ENCODE measurements at regions not wholly inside any gene's neighbourhood (a gene's known extent, or its start where the extent isn't known, plus 50 kb on each side); places are given as distances from the start of the nearest gene placed in this dataset.
"Not testable (repeated sequence)": the region's sequence is repeated elsewhere in the genome, so short reads cannot be mapped to it uniquely, and the experiment has no call there.

DNA sequence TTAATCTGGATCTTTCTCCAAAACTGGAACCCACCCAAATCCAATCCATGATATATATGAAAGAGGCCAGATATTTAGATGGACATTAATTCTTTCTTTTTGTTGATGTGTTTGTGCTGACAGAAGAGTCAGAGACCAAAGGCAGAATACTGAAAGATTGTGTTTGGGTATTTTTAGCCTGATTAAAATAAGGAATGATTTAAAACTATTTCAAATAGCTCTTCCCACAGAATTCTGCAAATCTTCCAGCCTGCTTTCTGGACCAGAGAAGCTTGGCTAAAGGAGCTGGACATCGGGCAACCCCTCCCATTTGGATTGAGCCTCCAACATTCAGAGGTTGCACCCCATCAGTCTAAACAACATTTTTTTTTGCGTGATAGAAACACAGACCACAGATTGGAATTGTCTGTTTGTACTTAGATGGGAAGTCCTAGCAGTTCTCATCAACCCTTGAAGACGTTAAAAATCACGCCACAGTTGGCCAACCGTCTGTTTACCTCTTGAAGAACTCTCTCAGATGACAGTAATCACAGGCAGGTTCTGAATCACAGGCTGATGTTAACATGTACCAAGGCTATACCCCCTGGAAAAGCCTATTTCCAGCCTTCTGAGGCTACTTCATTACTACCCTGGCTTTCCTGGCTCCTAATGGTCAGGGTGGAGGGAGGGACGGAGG is 155.2 kb upstream of the NRP1 start:
- FAIRE-seq: no peak
- TF ChIP-seq POLR2AphosphoS5 (IDR thresholded peaks at IDR 0.05; ENCODE audit: low read depth, low read length): no peak
- TF ChIP-seq POLR2A (IDR thresholded peaks at IDR 0.05; ENCODE audit: low read depth, low read length): no peak
- TF ChIP-seq TAF1 (IDR thresholded peaks at IDR 0.05; ENCODE audit: borderline replicate concordance, low read depth, low read length): no peak
- DNase-seq (ENCODE audit: insufficient read length): no peak

DNA sequence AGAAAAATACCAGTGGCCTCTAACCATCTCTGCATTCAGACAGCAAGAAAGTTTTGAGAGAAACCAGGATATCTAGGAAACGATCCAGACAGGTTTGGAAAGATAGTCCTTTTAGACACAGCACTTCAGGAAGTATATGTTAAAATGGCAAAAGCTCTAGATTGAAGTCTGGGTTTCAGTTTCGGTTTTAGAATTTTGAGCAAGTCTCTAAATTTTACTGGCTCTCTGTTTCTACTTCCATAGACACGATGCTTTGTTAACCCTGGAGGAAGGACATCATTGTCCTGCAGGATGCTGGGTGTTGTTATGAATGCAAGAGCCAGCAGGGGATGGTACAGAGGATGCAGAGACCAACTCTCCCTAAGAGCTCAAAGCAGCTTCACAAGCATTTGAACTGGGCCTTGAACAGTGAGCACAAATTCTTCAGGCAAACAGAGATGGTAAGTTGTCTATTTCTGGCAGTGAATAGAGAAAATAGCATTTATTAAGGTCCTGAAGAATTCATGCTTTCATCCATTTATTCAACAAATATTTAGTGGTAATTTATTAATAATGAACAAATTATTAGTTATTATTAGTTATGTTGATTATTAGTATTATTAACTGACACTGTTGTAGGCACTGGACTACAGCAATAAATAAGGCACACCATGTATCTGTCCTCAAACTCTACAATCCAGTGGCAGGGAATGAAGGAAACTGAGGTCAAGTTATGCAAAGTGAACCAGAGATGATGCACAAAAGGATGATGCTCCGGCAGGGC is 152.7 kb upstream of the NRP1 start:
- TF ChIP-seq POLR2AphosphoS5 (IDR thresholded peaks at IDR 0.05; ENCODE audit: low read depth, low read length) (no peak), POLR2A (IDR thresholded peaks at IDR 0.05; ENCODE audit: low read depth, low read length) (no peak), TAF1 (IDR thresholded peaks at IDR 0.05; ENCODE audit: borderline replicate concordance, low read depth, low read length) (no peak)
- FAIRE-seq (no peak), DNase-seq (ENCODE audit: insufficient read length) (no peak)

GRCh38 chr10:33485276-33485675 is 150.8 kb upstream of the NRP1 start:
- no peak for DNase-seq (ENCODE audit: insufficient read length)
- no peak for FAIRE-seq
- TF ChIP-seq POLR2AphosphoS5 (IDR thresholded peaks at IDR 0.05; ENCODE audit: low read depth, low read length) (no peak), TAF1 (IDR thresholded peaks at IDR 0.05; ENCODE audit: borderline replicate concordance, low read depth, low read length) (no peak), POLR2A (IDR thresholded peaks at IDR 0.05; ENCODE audit: low read depth, low read length) (no peak)

- TF ChIP-seq POLR2A (IDR thresholded peaks at IDR 0.05; ENCODE audit: low read depth, low read length): no peak
- TF ChIP-seq POLR2AphosphoS5 (IDR thresholded peaks at IDR 0.05; ENCODE audit: low read depth, low read length): no peak
- TF ChIP-seq TAF1 (IDR thresholded peaks at IDR 0.05; ENCODE audit: borderline replicate concordance, low read depth, low read length): no peak
- FAIRE-seq (no peak), DNase-seq (ENCODE audit: insufficient read length) (no peak)
Measured at GRCh38 chr10:33484787-33485186, 150.3 kb upstream of the NRP1 start.

GRCh38 chr10:33483816-33484190 is 149.3 kb upstream of the NRP1 start:
- FAIRE-seq (no peak), DNase-seq (ENCODE audit: insufficient read length) (no peak)
- TF ChIP-seq POLR2AphosphoS5 (IDR thresholded peaks at IDR 0.05; ENCODE audit: low read depth, low read length) (no peak), POLR2A (IDR thresholded peaks at IDR 0.05; ENCODE audit: low read depth, low read length) (no peak), TAF1 (IDR thresholded peaks at IDR 0.05; ENCODE audit: borderline replicate concordance, low read depth, low read length) (no peak)

DNA sequence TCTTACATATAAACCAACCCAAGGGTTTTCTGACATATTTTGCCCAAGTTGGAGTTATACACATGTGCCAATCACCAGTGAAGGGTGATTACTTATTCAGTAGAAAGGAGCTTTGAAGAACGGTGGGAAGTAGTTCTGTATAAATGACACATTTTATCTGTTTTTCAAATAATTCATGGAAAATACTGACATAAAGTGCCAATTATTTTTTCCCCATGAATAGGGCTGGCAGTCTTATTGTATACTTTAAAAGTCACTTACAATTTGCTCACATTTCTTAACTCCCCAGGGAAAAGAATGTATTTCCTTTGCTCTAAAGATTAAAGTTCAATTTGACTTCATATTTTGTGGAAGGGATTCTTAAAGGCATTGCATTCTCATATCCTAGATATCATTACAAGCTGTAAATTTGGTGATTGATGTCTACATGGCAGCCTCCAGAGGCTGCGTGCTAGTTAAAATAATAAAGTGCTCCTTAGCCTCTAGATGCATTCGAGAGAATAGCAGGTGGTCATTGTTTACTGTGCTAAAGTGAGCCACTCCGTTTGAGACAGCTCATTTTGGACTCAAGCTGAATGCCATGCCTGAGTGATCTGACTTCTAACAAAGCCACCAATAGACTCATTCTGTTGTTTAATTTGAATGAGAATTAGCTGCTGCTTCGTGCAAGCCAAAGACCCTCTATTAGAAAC is 148.8 kb upstream of the NRP1 start:
- FAIRE-seq: no peak
- TF ChIP-seq TAF1 (IDR thresholded peaks at IDR 0.05; ENCODE audit: borderline replicate concordance, low read depth, low read length) (no peak), POLR2AphosphoS5 (IDR thresholded peaks at IDR 0.05; ENCODE audit: low read depth, low read length) (no peak), POLR2A (IDR thresholded peaks at IDR 0.05; ENCODE audit: low read depth, low read length) (no peak)
- no peak for DNase-seq (ENCODE audit: insufficient read length)

GRCh38 chr10:33482486-33482885 is 148.0 kb upstream of the NRP1 start:
- no peak for TF ChIP-seq POLR2A (IDR thresholded peaks at IDR 0.05; ENCODE audit: low read depth, low read length)
- no peak for TF ChIP-seq TAF1 (IDR thresholded peaks at IDR 0.05; ENCODE audit: borderline replicate concordance, low read depth, low read length)
- no peak for TF ChIP-seq POLR2AphosphoS5 (IDR thresholded peaks at IDR 0.05; ENCODE audit: low read depth, low read length)
- DNase-seq (ENCODE audit: insufficient read length) (no peak), FAIRE-seq (no peak)

- no peak for TF ChIP-seq POLR2A (IDR thresholded peaks at IDR 0.05; ENCODE audit: low read depth, low read length)
- no peak for TF ChIP-seq TAF1 (IDR thresholded peaks at IDR 0.05; ENCODE audit: borderline replicate concordance, low read depth, low read length)
- TF ChIP-seq POLR2AphosphoS5 (IDR thresholded peaks at IDR 0.05; ENCODE audit: low read depth, low read length): no peak
- DNase-seq (ENCODE audit: insufficient read length) (no peak), FAIRE-seq (no peak)
Measured at GRCh38 chr10:33481184-33481583, 146.7 kb upstream of the NRP1 start.

- not testable (repeated sequence) for DNase-seq (ENCODE audit: insufficient read length); FAIRE-seq
Measured at GRCh38 chr10:33480417-33480816, 145.9 kb upstream of the NRP1 start.

DNA sequence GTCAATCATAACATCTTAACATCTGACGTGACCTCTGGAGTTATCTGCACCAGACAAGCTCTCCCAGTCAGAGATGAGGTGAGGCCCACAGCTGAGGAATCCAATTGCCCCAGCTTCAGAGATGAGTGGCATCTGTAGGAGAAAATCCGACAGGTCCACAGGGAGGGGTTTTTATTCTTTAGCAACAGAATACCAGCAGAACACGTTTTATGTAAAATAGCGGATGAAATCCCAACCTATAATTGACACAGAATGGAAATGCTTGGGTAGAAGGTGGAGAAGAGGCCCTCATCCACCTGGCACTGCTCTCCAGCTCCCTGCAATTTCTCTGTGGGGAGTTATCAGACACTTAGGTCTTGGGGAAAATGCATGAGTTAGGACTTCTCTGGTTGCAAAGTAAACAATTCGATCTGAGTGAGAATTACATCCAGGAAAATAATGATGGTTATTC is 144.2 kb upstream of the NRP1 start:
- FAIRE-seq: no peak
- no peak for TF ChIP-seq TAF1 (IDR thresholded peaks at IDR 0.05; ENCODE audit: borderline replicate concordance, low read depth, low read length)
- no peak for TF ChIP-seq POLR2A (IDR thresholded peaks at IDR 0.05; ENCODE audit: low read depth, low read length)
- TF ChIP-seq POLR2AphosphoS5 (IDR thresholded peaks at IDR 0.05; ENCODE audit: low read depth, low read length): no peak
- no peak for DNase-seq (ENCODE audit: insufficient read length)

DNA sequence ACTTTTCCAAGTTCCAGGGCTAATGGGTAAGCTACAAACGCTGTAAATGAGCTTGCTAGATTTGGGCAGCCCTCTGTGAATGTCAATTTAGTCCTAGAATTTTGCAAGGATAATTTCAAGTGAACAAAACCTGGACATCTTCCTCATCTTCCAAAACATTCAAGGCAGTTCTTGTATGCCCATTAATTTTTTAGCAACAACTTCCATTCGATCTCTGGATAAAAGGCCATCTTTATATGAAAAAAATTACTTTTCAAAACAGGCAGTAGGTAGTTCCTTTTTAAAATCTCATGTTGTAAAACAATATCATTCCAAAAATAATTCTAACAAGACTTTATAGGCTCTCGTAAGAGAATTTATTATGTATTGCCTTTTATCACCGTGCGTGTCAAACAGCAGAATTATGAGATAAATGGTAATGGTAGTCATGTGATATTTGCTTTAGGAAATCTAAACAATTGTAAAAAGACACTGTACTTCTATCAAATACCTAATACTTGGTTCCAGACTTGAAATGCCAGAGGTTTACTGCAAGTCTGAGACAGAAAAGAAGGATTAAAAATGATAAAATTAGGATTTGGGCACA is 143.7 kb upstream of the NRP1 start:
- no peak for DNase-seq (ENCODE audit: insufficient read length)
- TF ChIP-seq POLR2AphosphoS5 (IDR thresholded peaks at IDR 0.05; ENCODE audit: low read depth, low read length): no peak
- no peak for TF ChIP-seq POLR2A (IDR thresholded peaks at IDR 0.05; ENCODE audit: low read depth, low read length)
- no peak for TF ChIP-seq TAF1 (IDR thresholded peaks at IDR 0.05; ENCODE audit: borderline replicate concordance, low read depth, low read length)
- FAIRE-seq: no peak
